GM23338 (cell line): ENCODE measurements at regions not wholly inside any gene's neighbourhood (a gene's known extent, or its start where the extent isn't known, plus 50 kb on each side); places are given as distances from the start of the nearest gene placed in this dataset.

ENCODE experiments used
- ATAC-seq: fragments of 200-7000 bp; cut with Tn5 transposase; 3 replicates; pipeline ENCODE4 v1.9.1; 2020
- DNase-seq: peaks from one replicate; pipeline ENCODE4 v3.0.0-alpha.2; 2015; ENCODE audit warnings: low spot score
- H2AFZ ChIP-seq: fragments of 200-600 bp; sonication (generic); 2 replicates; pipeline ENCODE4 v1.8.0; 2016; ENCODE audit warnings: antibody characterized with exemption, mild to moderate bottlenecking, moderate library complexity
- H3F3A ChIP-seq: fragments of 200-600 bp; sonication (generic); replicated peaks from 2 replicates; pipeline ENCODE4 v1.8.0; 2017; ENCODE audit warnings: antibody characterized with exemption, mixed run types, low read depth
- H3K27ac ChIP-seq: fragments of 200-600 bp; sonication (generic); 2 replicates; pipeline ENCODE4 v1.6.1; 2016; ENCODE audit warnings: low read depth
- H3K27me3 ChIP-seq: fragments of 200-600 bp; sonication (generic); 2 replicates; pipeline ENCODE4 v1.8.0; 2016; ENCODE audit warnings: mild to moderate bottlenecking, mixed run types, moderate library complexity; ENCODE audit not compliant: insufficient read depth
- H3K36me3 ChIP-seq: fragments of 200-600 bp; sonication (generic); 2 replicates; pipeline ENCODE4 v1.8.0; 2016; ENCODE audit warnings: mild to moderate bottlenecking; ENCODE audit not compliant: insufficient read depth
- H3K4me1 ChIP-seq: fragments of 200-600 bp; sonication (generic); 2 replicates; pipeline ENCODE4 v1.8.0; 2016; ENCODE audit warnings: mild to moderate bottlenecking, moderate library complexity; ENCODE audit not compliant: insufficient read depth
- H3K4me2 ChIP-seq: fragments of 200-600 bp; sonication (generic); 2 replicates; pipeline ENCODE4 v1.7.1; 2017; ENCODE audit warnings: mixed run types
- H3K4me3 ChIP-seq: fragments of 200-600 bp; sonication (generic); 2 replicates; pipeline ENCODE4 v1.6.1; 2016; ENCODE audit warnings: mixed run types
- H3K79me2 ChIP-seq: fragments of 200-600 bp; sonication (generic); replicated peaks from 2 replicates; pipeline ENCODE4 v1.8.0; 2017; ENCODE audit warnings: mild to moderate bottlenecking; ENCODE audit not compliant: insufficient read depth
- H3K9me2 ChIP-seq: fragments of 200-600 bp; sonication (generic); 2 replicates; pipeline ENCODE4 v1.8.0; 2017; ENCODE audit not compliant: insufficient read depth
- H4K20me1 ChIP-seq: fragments of 200-600 bp; sonication (generic); replicated peaks from 2 replicates; pipeline ENCODE4 v1.8.0; 2017; ENCODE audit warnings: mild to moderate bottlenecking; ENCODE audit not compliant: insufficient read depth
- H3K27ac Mint-ChIP-seq: 2 replicates; pipeline ENCODE4 v1.8.0; 2020; ENCODE audit warnings: inconsistent platforms, mild to moderate bottlenecking, moderate library complexity, mixed read lengths
- H3K27me3 Mint-ChIP-seq: 3 replicates; pipeline ENCODE4 v1.8.0; 2022; ENCODE audit warnings: low read depth, mild to moderate bottlenecking, moderate library complexity, mixed read lengths, inconsistent platforms; ENCODE audit not compliant: insufficient read depth, poor library complexity
- H3K36me3 Mint-ChIP-seq: 3 replicates; pipeline ENCODE4 v1.8.0; 2021; ENCODE audit warnings: low read depth, mild to moderate bottlenecking, inconsistent platforms, moderate library complexity, mixed read lengths
- H3K4me1 Mint-ChIP-seq: 3 replicates; pipeline ENCODE4 v1.8.0; 2020; ENCODE audit warnings: mild to moderate bottlenecking, inconsistent platforms, mixed read lengths
- H3K4me3 Mint-ChIP-seq: 3 replicates; pipeline ENCODE4 v1.8.0; 2021; ENCODE audit warnings: moderate library complexity, mild to moderate bottlenecking, inconsistent platforms, mixed read lengths
- H3K9me3 Mint-ChIP-seq: 3 replicates; pipeline ENCODE4 v1.8.0; 2020; ENCODE audit warnings: moderate library complexity, mild to moderate bottlenecking, inconsistent platforms, mixed read lengths
- EZH2 ChIP-seq: fragments of 200-600 bp; sonication (generic); IDR thresholded peaks from one replicate; pipeline ENCODE4 v1.8.0; 2017; ENCODE audit warnings: antibody characterized with exemption, mild to moderate bottlenecking, low read depth; ENCODE audit not compliant: unreplicated experiment
- EZH2phosphoT487 ChIP-seq: fragments of 200-600 bp; sonication (generic); IDR thresholded peaks from one replicate; pipeline ENCODE4 v1.8.1; 2018; ENCODE audit warnings: antibody characterized with exemption; ENCODE audit not compliant: unreplicated experiment
- POLR2AphosphoS5 ChIP-seq: IDR thresholded peaks from 2 replicates; pipeline ENCODE4 v1.6.1; 2016; ENCODE audit warnings: antibody characterized with exemption, low read depth
- ZNF114 ChIP-seq: fragments of 250-450 bp; sonication (Bioruptor Pico); IDR thresholded peaks from 2 replicates; pipeline ENCODE4 v1.5.0; 2020; ENCODE audit warnings: mild to moderate bottlenecking, moderate library complexity
- ZNF331 ChIP-seq: fragments of 250-450 bp; sonication (Bioruptor Pico); IDR thresholded peaks from 2 replicates; pipeline ENCODE4 v1.5.0; 2020; ENCODE audit warnings: low read depth, mild to moderate bottlenecking, moderate library complexity
- TF ChIP-seq, protein P1 (sequence below): fragments of 250-450 bp; sonication (Bioruptor Pico); IDR thresholded peaks from 2 replicates; pipeline ENCODE4 v1.5.0; 2020; ENCODE audit warnings: mild to moderate bottlenecking, moderate library complexity
- TF ChIP-seq, protein P2 (sequence below): IDR thresholded peaks from one replicate; pipeline ENCODE4 v1.6.1; 2018; ENCODE audit warnings: antibody characterized with exemption; ENCODE audit not compliant: unreplicated experiment

DNA sequence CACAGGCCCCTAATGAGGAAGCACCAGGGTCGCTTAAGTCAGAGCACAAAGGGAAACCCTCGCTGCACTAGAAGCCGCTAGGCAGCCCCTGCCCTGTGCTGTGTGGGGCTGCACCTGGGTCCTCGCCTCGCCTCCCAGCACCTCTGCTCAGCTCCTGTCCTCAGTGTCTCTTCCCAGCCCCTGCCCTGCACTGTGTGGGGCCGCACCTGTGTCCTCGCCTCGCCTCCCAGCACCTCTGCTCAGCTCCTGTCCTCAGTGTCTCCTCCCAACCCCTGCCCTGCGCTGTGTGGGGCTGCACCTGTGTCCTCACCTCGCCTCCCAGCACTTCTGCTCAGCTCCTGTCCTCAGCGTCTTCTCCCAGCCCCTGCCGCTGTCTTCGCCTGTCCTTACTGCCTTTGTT is 342.8 kb downstream of the EIPR1 start (continued):
- TF ChIP-seq, protein P1, sequence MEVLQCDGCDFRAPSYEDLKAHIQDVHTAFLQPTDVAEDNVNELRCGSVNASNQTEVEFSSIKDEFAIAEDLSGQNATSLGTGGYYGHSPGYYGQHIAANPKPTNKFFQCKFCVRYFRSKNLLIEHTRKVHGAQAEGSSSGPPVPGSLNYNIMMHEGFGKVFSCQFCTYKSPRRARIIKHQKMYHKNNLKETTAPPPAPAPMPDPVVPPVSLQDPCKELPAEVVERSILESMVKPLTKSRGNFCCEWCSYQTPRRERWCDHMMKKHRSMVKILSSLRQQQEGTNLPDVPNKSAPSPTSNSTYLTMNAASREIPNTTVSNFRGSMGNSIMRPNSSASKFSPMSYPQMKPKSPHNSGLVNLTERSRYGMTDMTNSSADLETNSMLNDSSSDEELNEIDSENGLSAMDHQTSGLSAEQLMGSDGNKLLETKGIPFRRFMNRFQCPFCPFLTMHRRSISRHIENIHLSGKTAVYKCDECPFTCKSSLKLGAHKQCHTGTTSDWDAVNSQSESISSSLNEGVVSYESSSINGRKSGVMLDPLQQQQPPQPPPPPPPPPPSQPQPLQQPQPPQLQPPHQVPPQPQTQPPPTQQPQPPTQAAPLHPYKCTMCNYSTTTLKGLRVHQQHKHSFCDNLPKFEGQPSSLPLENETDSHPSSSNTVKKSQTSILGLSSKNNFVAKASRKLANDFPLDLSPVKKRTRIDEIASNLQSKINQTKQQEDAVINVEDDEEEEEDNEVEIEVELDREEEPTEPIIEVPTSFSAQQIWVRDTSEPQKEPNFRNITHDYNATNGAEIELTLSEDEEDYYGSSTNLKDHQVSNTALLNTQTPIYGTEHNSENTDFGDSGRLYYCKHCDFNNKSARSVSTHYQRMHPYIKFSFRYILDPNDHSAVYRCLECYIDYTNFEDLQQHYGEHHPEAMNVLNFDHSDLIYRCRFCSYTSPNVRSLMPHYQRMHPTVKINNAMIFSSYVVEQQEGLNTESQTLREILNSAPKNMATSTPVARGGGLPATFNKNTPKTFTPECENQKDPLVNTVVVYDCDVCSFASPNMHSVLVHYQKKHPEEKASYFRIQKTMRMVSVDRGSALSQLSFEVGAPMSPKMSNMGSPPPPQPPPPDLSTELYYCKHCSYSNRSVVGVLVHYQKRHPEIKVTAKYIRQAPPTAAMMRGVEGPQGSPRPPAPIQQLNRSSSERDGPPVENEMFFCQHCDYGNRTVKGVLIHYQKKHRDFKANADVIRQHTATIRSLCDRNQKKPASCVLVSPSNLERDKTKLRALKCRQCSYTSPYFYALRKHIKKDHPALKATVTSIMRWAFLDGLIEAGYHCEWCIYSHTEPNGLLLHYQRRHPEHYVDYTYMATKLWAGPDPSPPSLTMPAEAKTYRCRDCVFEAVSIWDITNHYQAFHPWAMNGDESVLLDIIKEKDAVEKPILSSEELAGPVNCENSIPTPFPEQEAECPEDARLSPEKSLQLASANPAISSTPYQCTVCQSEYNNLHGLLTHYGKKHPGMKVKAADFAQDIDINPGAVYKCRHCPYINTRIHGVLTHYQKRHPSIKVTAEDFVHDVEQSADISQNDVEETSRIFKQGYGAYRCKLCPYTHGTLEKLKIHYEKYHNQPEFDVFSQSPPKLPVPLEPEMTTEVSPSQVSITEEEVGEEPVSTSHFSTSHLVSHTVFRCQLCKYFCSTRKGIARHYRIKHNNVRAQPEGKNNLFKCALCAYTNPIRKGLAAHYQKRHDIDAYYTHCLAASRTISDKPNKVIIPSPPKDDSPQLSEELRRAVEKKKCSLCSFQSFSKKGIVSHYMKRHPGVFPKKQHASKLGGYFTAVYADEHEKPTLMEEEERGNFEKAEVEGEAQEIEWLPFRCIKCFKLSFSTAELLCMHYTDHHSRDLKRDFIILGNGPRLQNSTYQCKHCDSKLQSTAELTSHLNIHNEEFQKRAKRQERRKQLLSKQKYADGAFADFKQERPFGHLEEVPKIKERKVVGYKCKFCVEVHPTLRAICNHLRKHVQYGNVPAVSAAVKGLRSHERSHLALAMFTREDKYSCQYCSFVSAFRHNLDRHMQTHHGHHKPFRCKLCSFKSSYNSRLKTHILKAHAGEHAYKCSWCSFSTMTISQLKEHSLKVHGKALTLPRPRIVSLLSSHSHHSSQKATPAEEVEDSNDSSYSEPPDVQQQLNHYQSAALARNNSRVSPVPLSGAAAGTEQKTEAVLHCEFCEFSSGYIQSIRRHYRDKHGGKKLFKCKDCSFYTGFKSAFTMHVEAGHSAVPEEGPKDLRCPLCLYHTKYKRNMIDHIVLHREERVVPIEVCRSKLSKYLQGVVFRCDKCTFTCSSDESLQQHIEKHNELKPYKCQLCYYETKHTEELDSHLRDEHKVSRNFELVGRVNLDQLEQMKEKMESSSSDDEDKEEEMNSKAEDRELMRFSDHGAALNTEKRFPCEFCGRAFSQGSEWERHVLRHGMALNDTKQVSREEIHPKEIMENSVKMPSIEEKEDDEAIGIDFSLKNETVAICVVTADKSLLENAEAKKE (CRISPR knock-in tag): no peak
- TF ChIP-seq, protein P2, sequence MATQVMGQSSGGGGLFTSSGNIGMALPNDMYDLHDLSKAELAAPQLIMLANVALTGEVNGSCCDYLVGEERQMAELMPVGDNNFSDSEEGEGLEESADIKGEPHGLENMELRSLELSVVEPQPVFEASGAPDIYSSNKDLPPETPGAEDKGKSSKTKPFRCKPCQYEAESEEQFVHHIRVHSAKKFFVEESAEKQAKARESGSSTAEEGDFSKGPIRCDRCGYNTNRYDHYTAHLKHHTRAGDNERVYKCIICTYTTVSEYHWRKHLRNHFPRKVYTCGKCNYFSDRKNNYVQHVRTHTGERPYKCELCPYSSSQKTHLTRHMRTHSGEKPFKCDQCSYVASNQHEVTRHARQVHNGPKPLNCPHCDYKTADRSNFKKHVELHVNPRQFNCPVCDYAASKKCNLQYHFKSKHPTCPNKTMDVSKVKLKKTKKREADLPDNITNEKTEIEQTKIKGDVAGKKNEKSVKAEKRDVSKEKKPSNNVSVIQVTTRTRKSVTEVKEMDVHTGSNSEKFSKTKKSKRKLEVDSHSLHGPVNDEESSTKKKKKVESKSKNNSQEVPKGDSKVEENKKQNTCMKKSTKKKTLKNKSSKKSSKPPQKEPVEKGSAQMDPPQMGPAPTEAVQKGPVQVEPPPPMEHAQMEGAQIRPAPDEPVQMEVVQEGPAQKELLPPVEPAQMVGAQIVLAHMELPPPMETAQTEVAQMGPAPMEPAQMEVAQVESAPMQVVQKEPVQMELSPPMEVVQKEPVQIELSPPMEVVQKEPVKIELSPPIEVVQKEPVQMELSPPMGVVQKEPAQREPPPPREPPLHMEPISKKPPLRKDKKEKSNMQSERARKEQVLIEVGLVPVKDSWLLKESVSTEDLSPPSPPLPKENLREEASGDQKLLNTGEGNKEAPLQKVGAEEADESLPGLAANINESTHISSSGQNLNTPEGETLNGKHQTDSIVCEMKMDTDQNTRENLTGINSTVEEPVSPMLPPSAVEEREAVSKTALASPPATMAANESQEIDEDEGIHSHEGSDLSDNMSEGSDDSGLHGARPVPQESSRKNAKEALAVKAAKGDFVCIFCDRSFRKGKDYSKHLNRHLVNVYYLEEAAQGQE: no peak
- no peak for TF ChIP-seq ZNF114
- no peak for TF ChIP-seq ZNF331
- no peak for TF ChIP-seq EZH2phosphoT487

DNA sequence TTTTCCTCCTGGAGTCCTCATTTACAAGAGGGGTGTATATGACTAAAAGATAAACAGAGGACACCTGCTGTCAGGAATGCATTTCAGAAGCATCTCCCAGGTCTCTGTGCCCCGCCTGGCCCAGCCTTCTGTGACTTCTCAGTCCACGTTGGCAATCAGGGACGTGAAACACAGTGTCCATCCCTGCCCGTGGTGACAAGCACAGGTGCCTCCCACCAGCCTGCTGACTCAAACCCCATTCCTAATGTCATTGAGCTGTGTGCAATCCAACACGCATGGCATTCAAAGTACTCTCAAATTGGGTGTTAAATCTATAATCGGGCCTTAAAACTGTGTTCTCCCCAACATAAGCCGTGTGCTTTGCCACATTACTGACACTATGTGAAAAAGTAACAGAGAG is 343.2 kb downstream of the EIPR1 start:
- TF ChIP-seq EZH2: no peak
- no peak for TF ChIP-seq POLR2AphosphoS5

More for the DNA sequence above, 343.2 kb downstream of the EIPR1 start:
- no peaks in the 10 kb centered on the region for H3F3A ChIP-seq
- Mint-ChIP-seq H3K36me3 (peaks cover 15% of the 10 kb centered on the region; the same call in 2 of the 3 replicates), H3K27me3 (peaks cover 2% of the 10 kb centered on the region), H3K27ac (no peak overlapping the region), H3K4me1 (no peaks in the 10 kb centered on the region; the same call in 2 of the 3 replicates), H3K9me3 (peaks cover 31% of the 10 kb centered on the region), H3K4me3 (no peak overlapping the region)
- DNase-seq (no peak), ATAC-seq (no peak)
- H3K36me3 ChIP-seq: no peaks in the 10 kb centered on the region
- no peak overlapping the region for H3K4me2 ChIP-seq
- no peak overlapping the region for H3K4me3 ChIP-seq
- no peaks in the 10 kb centered on the region for H3K4me1 ChIP-seq
- H3K9me2 ChIP-seq: 0 out of 2 replicates have a peak, but pooled peaks cover 3% of the 10 kb centered on the region
- H2AFZ ChIP-seq: no peak overlapping the region
- no peaks in the 10 kb centered on the region for H3K79me2 ChIP-seq
- no peaks in the 10 kb centered on the region for H4K20me1 ChIP-seq
- H3K27ac ChIP-seq: no peak overlapping the region
- H3K27me3 ChIP-seq: no peaks in the 10 kb centered on the region
